Liver (tissue), 8 donors: ENCODE measurements at regions not wholly inside any gene's neighbourhood (a gene's known extent, or its start where the extent isn't known, plus 50 kb on each side); places are given as distances from the start of the nearest gene placed in this dataset.

Experiments used
- DNase-seq: peaks from one replicate; pipeline ENCODE4 v3.0.0-alpha.2; 2017; ENCODE audit warnings: low spot score
- H3K27ac ChIP-seq, 2 donors: one replicate each; pipeline ENCODE4 v1.7.0; 2013; ENCODE audit warnings: inconsistent platforms in 2 of 2, low read length in 2 of 2, control low read depth in 1 of 2, low read depth in 1 of 2, mild to moderate bottlenecking in 1 of 2
- H3K27me3 ChIP-seq, 4 donors: one replicate each; pipeline versions ENCODE4 v1.6.1 to v1.7.0; 2013; ENCODE audit warnings: low read length in 3 of 4, inconsistent platforms in 1 of 4, mild to moderate bottlenecking in 1 of 4, moderate library complexity in 1 of 4; ENCODE audit not compliant: control insufficient read depth in 4 of 4, insufficient read depth in 4 of 4
- H3K36me3 ChIP-seq, 4 donors: one replicate each; pipeline versions ENCODE4 v1.6.1 to v1.7.0; 2013; ENCODE audit warnings: low read length in 3 of 4, mild to moderate bottlenecking in 3 of 4, low read depth in 1 of 4, moderate library complexity in 1 of 4; ENCODE audit not compliant: control insufficient read depth in 4 of 4, insufficient read depth in 3 of 4
- H3K4me1 ChIP-seq, 4 donors: one replicate each; pipeline versions ENCODE4 v1.6.1 to v1.7.0; 2013; ENCODE audit warnings: low read length in 3 of 4, mild to moderate bottlenecking in 3 of 4, moderate library complexity in 1 of 4; ENCODE audit not compliant: control insufficient read depth in 4 of 4, insufficient read depth in 4 of 4
- H3K4me3 ChIP-seq, 3 donors: one replicate each; pipeline versions ENCODE4 v1.6.1 to v1.7.0; 2013; ENCODE audit warnings: low read length in 3 of 3, control low read depth in 1 of 3, low read depth in 1 of 3, mild to moderate bottlenecking in 1 of 3
- H3K9ac ChIP-seq, 2 donors: one replicate each; pipeline ENCODE4 v1.7.0; 2013; ENCODE audit warnings: low read length in 2 of 2, mild to moderate bottlenecking in 2 of 2, moderate library complexity in 2 of 2, control low read depth in 1 of 2, low read depth in 1 of 2
- H3K9me3 ChIP-seq, 4 donors: one replicate each; pipeline versions ENCODE4 v1.6.1 to v1.7.0; 2013; ENCODE audit warnings: low read length in 3 of 4; ENCODE audit not compliant: control insufficient read depth in 4 of 4
- CTCF ChIP-seq: fragments of 150-350 bp; IDR thresholded peaks from 2 replicates; pipeline ENCODE4 v1.5.1; 2017; ENCODE audit warnings: improper control_type of control experiment, low read depth, low read length; ENCODE audit not compliant: missing input control
- EGR1 ChIP-seq, 2 donors: IDR thresholded peaks; 2 replicates each; pipeline ENCODE4 v1.6.1; 2016 to 2018; ENCODE audit warnings: antibody characterized with exemption in 2 of 2, low read depth in 2 of 2
- FOXA2 ChIP-seq: IDR thresholded peaks from 2 replicates; pipeline ENCODE4 v1.6.1; 2016; ENCODE audit warnings: antibody characterized with exemption
- GABPA ChIP-seq, 2 donors: IDR thresholded peaks in 1 of 2; conservative IDR thresholded peaks in 1 of 2; 2 replicates each; pipeline ENCODE4 v1.6.1; 2016; ENCODE audit warnings: antibody characterized with exemption in 2 of 2, mild to moderate bottlenecking in 1 of 2, moderate library complexity in 1 of 2
- HNF4G ChIP-seq: IDR thresholded peaks from 2 replicates; pipeline ENCODE4 v1.6.1; 2016; ENCODE audit warnings: antibody characterized with exemption
- NR2F2 ChIP-seq: IDR thresholded peaks from 2 replicates; pipeline ENCODE4 v1.6.1; 2016; ENCODE audit warnings: antibody characterized with exemption
- REST ChIP-seq: IDR thresholded peaks from 2 replicates; pipeline ENCODE4 v1.6.1; 2016; ENCODE audit warnings: antibody characterized with exemption, mild to moderate bottlenecking
- RXRA ChIP-seq, 2 donors: IDR thresholded peaks; 2 replicates each; pipeline ENCODE4 v1.6.1; 2017 to 2018; ENCODE audit warnings: antibody characterized with exemption in 2 of 2, mild to moderate bottlenecking in 1 of 2
- SP1 ChIP-seq: IDR thresholded peaks from 2 replicates; pipeline ENCODE4 v1.6.1; 2018; ENCODE audit warnings: antibody characterized with exemption, mild to moderate bottlenecking
- YY1 ChIP-seq: IDR thresholded peaks from 2 replicates; pipeline ENCODE4 v1.6.1; 2016; ENCODE audit warnings: antibody characterized with exemption, mild to moderate bottlenecking
- WGBS: extraction: QIAGEN DNeasy Blood & Tissue Kit; methylation state at CpG from one replicate; pipeline ENCODE4 v1.1.7; 2013; 5-methylcytosine and 5-hydroxymethylcytosine counted together
- TF ChIP-seq, protein P1 (sequence below): IDR thresholded peaks from 2 replicates; pipeline ENCODE4 v1.6.1; 2016; ENCODE audit warnings: antibody characterized with exemption
- TF ChIP-seq, protein P2 (sequence below): IDR thresholded peaks from 2 replicates; pipeline ENCODE4 v1.6.1; 2016; ENCODE audit warnings: antibody characterized with exemption
- donor health status: healthy.
- donor health status: healthy.
- donor health status: healthy.
- donor health status: healthy.
- donor health status: healthy.

DNA sequence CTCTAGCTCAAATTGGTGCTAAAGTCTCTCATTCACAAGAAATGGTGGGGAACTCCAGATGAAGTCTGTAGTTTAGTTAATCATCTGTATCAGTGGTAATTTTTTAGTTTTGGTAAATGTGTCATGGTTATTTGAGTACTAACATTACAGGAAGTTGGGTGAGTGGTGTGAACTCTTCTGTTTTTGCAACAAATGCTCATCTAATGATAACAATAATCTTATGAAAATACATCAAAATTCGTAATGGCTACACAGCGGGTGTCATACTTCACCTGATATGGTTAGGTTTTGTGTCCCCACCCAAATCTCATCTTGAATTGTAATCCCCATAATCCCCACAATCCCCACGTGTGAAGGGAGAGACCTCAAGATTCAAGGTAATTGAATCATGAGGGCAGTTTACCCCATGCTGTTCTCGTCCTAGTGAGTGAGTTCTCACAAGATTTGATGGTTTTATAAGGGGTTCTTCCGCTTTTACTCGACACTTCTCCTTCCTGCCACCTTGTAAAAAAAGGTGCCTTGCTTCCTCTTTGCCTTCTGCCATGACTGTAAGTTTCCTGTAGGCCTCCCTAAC lies 209.3 kb upstream of the FOXN3 start:
- H3K9ac ChIP-seq, result no peak overlapping the region
- no peaks in the 10 kb centered on the region for H3K36me3 ChIP-seq
- 81% methylated on average over 6 of the region's 6 CpGs for WGBS
- TF ChIP-seq CTCF, result no peak
- no peak for TF ChIP-seq SP1
- TF ChIP-seq EGR1 (IDR thresholded peaks at IDR 0.05; ENCODE audit: low read depth in 2 of 2), result no peak
- DNase-seq, result no peak
- no peak overlapping the region for H3K4me3 ChIP-seq
- no peaks in the 10 kb centered on the region for H3K27me3 ChIP-seq
- H3K9me3 ChIP-seq, result no peaks in the 10 kb centered on the region
- no peaks in the 10 kb centered on the region for H3K4me1 ChIP-seq
- no peak overlapping the region for H3K27ac ChIP-seq

DNA sequence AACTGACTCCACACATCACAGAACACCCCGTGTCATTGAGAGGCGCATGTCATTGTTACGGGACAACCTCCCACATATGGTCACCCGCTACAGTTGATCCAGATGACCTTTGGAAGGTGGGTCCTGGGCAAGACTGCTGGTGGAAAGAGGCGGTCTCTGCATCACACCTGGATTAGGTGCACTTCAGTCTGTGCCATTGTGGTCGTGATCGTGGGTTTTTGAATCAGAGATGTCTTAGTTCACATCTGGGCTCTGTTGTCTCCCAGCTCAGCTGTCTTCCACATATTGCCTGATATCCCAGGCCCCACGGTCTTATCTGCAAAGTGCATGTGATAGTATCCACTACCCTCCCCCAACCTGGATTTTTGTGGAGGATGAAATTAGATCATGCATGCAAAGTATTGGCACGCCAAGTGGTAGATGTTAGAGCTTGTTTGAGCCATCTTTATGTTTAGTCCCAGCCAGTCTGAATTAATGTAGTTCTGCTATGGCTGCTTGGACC lies 208.7 kb upstream of the FOXN3 start:
- Histone ChIP-seq H3K9ac (no peak overlapping the region), H3K36me3 (no peaks in the 10 kb centered on the region), H3K4me3 (no peak overlapping the region), H3K27ac (no peak overlapping the region), H3K4me1 (no peaks in the 10 kb centered on the region), H3K27me3 (no peaks in the 10 kb centered on the region), H3K9me3 (no peaks in the 10 kb centered on the region)
- no peak for DNase-seq
- TF ChIP-seq FOXA2 (no peak), YY1 (no peak), NR2F2 (no peak), RXRA (IDR thresholded peaks at IDR 0.05) (no peak), EGR1 (IDR thresholded peaks at IDR 0.05; ENCODE audit: low read depth in 2 of 2) (no peak), HNF4G (no peak), CTCF (no peak), SP1 (no peak), REST (no peak), GABPA (IDR thresholded peaks at IDR 0.05 in 1 of 2, conservative IDR thresholded peaks at IDR 0.05 in 1 of 2) (no peak)
- TF ChIP-seq, protein P1, sequence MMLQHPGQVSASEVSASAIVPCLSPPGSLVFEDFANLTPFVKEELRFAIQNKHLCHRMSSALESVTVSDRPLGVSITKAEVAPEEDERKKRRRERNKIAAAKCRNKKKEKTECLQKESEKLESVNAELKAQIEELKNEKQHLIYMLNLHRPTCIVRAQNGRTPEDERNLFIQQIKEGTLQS, result no peak
- TF ChIP-seq, protein P2, sequence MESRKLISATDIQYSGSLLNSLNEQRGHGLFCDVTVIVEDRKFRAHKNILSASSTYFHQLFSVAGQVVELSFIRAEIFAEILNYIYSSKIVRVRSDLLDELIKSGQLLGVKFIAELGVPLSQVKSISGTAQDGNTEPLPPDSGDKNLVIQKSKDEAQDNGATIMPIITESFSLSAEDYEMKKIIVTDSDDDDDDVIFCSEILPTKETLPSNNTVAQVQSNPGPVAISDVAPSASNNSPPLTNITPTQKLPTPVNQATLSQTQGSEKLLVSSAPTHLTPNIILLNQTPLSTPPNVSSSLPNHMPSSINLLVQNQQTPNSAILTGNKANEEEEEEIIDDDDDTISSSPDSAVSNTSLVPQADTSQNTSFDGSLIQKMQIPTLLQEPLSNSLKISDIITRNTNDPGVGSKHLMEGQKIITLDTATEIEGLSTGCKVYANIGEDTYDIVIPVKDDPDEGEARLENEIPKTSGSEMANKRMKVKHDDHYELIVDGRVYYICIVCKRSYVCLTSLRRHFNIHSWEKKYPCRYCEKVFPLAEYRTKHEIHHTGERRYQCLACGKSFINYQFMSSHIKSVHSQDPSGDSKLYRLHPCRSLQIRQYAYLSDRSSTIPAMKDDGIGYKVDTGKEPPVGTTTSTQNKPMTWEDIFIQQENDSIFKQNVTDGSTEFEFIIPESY, result no peak
- WGBS, result 90% methylated on average over 9 of the region's 9 CpGs
